Thyroid gland (tissue), 4 donors: ENCODE measurements at regions not wholly inside any gene's neighbourhood (a gene's known extent, or its start where the extent isn't known, plus 50 kb on each side); places are given as distances from the start of the nearest gene placed in this dataset.

ENCODE experiments used
- POLR2A ChIP-seq, 2 donors: fragments of 450-650 bp; IDR thresholded peaks; one replicate each; pipeline ENCODE4 v1.6.1; 2017; ENCODE audit warnings: antibody characterized with exemption in 2 of 2, mild to moderate bottlenecking in 2 of 2, moderate library complexity in 1 of 2
- TF ChIP-seq, protein P1 (sequence below), 6 experiments: fragments of 200-600 bp in 3 of 6; fragments of 450-650 bp in 3 of 6; sonication (generic) in 3 of 6; IDR thresholded peaks; one replicate each; pipeline ENCODE4 v1.5.1; 2016 to 2019; ENCODE audit warnings: antibody characterized with exemption in 6 of 6, mild to moderate bottlenecking in 2 of 6, inconsistent platforms in 1 of 6, moderate library complexity in 1 of 6

DNA sequence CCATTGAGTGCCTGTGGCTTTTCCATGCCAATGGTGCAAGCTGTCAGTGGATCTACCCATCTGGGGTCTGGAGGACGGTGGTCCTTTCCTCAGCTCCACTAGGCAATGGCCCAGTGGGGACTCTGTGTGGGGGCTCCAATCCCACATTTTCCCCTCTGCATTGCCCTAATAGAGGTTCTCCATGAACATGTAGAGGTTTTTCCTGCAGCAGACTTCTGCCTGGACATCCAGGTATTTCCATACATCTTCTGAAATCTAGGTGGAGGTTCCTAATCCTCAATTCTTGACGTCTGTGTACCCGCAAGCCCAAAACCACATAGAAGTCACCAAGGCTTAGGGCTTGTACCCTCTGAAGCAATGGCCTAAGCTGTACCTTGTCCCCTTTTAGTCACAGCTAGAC, 703.1 kb downstream of the MCTP2 start:
- TF ChIP-seq, protein P1, sequence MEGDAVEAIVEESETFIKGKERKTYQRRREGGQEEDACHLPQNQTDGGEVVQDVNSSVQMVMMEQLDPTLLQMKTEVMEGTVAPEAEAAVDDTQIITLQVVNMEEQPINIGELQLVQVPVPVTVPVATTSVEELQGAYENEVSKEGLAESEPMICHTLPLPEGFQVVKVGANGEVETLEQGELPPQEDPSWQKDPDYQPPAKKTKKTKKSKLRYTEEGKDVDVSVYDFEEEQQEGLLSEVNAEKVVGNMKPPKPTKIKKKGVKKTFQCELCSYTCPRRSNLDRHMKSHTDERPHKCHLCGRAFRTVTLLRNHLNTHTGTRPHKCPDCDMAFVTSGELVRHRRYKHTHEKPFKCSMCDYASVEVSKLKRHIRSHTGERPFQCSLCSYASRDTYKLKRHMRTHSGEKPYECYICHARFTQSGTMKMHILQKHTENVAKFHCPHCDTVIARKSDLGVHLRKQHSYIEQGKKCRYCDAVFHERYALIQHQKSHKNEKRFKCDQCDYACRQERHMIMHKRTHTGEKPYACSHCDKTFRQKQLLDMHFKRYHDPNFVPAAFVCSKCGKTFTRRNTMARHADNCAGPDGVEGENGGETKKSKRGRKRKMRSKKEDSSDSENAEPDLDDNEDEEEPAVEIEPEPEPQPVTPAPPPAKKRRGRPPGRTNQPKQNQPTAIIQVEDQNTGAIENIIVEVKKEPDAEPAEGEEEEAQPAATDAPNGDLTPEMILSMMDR (IDR thresholded peaks at IDR 0.05), result no peak
- no peak for TF ChIP-seq POLR2A (IDR thresholded peaks at IDR 0.05)
